ENCODE measurements at regions not wholly inside any gene's neighbourhood (a gene's known extent, or its start where the extent isn't known, plus 50 kb on each side); places are given as distances from the start of the nearest gene placed in this dataset.

- TF ChIP-seq USF2 (IDR thresholded peaks at IDR 0.05; ENCODE audit: borderline replicate concordance, low read depth, low read length) (no peak), NRF1 (IDR thresholded peaks at IDR 0.05; ENCODE audit: low read depth, low read length) (no peak), EZH2phosphoT487 (IDR thresholded peaks at IDR 0.05; ENCODE audit: borderline replicate concordance, low read depth) (no peak), CTCF (IDR thresholded peaks at IDR 0.05) (no peak), GABPA (IDR thresholded peaks at IDR 0.05; ENCODE audit: low read depth) (no peak), ZBTB33 (IDR thresholded peaks at IDR 0.05; ENCODE audit: borderline replicate concordance, low read depth) (no peak), EP300 (IDR thresholded peaks at IDR 0.05; ENCODE audit: borderline replicate concordance in 1 of 2, low read depth in 1 of 2, low read length in 1 of 2) (no peak), POLR2AphosphoS5 (IDR thresholded peaks at IDR 0.05; ENCODE audit: low read depth, low read length) (no peak), TEAD4 (IDR thresholded peaks at IDR 0.05; ENCODE audit: borderline replicate concordance, insufficient read depth) (no peak), FOXM1 (IDR thresholded peaks at IDR 0.05; ENCODE audit: low read depth) (no peak), YY1 (IDR thresholded peaks at IDR 0.05; ENCODE audit: low read depth) (no peak), SMC3 (IDR thresholded peaks at IDR 0.05; ENCODE audit: low read depth, low read length) (no peak)
These were observed 213.2 kb downstream of the SLC7A11 start for GRCh38 chr4:138028923-138029322.
